Liver (tissue), 8 donors: ENCODE measurements at regions not wholly inside any gene's neighbourhood (a gene's known extent, or its start where the extent isn't known, plus 50 kb on each side); places are given as distances from the start of the nearest gene placed in this dataset.

Source experiments
- DNase-seq: peaks from one replicate; pipeline ENCODE4 v3.0.0-alpha.2; 2017; ENCODE audit warnings: low spot score
- H3K27ac ChIP-seq, 2 donors: one replicate each; pipeline ENCODE4 v1.7.0; 2013; ENCODE audit warnings: inconsistent platforms in 2 of 2, low read length in 2 of 2, control low read depth in 1 of 2, low read depth in 1 of 2, mild to moderate bottlenecking in 1 of 2
- H3K27me3 ChIP-seq, 4 donors: one replicate each; pipeline versions ENCODE4 v1.6.1 to v1.7.0; 2013; ENCODE audit warnings: low read length in 3 of 4, inconsistent platforms in 1 of 4, mild to moderate bottlenecking in 1 of 4, moderate library complexity in 1 of 4; ENCODE audit not compliant: control insufficient read depth in 4 of 4, insufficient read depth in 4 of 4
- H3K36me3 ChIP-seq, 4 donors: one replicate each; pipeline versions ENCODE4 v1.6.1 to v1.7.0; 2013; ENCODE audit warnings: low read length in 3 of 4, mild to moderate bottlenecking in 3 of 4, low read depth in 1 of 4, moderate library complexity in 1 of 4; ENCODE audit not compliant: control insufficient read depth in 4 of 4, insufficient read depth in 3 of 4
- H3K4me1 ChIP-seq, 4 donors: one replicate each; pipeline versions ENCODE4 v1.6.1 to v1.7.0; 2013; ENCODE audit warnings: low read length in 3 of 4, mild to moderate bottlenecking in 3 of 4, moderate library complexity in 1 of 4; ENCODE audit not compliant: control insufficient read depth in 4 of 4, insufficient read depth in 4 of 4
- H3K4me3 ChIP-seq, 3 donors: one replicate each; pipeline versions ENCODE4 v1.6.1 to v1.7.0; 2013; ENCODE audit warnings: low read length in 3 of 3, control low read depth in 1 of 3, low read depth in 1 of 3, mild to moderate bottlenecking in 1 of 3
- H3K9ac ChIP-seq, 2 donors: one replicate each; pipeline ENCODE4 v1.7.0; 2013; ENCODE audit warnings: low read length in 2 of 2, mild to moderate bottlenecking in 2 of 2, moderate library complexity in 2 of 2, control low read depth in 1 of 2, low read depth in 1 of 2
- H3K9me3 ChIP-seq, 4 donors: one replicate each; pipeline versions ENCODE4 v1.6.1 to v1.7.0; 2013; ENCODE audit warnings: low read length in 3 of 4; ENCODE audit not compliant: control insufficient read depth in 4 of 4
- ATF3 ChIP-seq: IDR thresholded peaks from 2 replicates; pipeline ENCODE4 v1.6.1; 2016; ENCODE audit warnings: antibody characterized with exemption
- CTCF ChIP-seq: fragments of 150-350 bp; IDR thresholded peaks from 2 replicates; pipeline ENCODE4 v1.5.1; 2017; ENCODE audit warnings: improper control_type of control experiment, low read depth, low read length; ENCODE audit not compliant: missing input control
- EGR1 ChIP-seq, 2 donors: IDR thresholded peaks; 2 replicates each; pipeline ENCODE4 v1.6.1; 2016 to 2018; ENCODE audit warnings: antibody characterized with exemption in 2 of 2, low read depth in 2 of 2
- FOXA1 ChIP-seq: IDR thresholded peaks from 2 replicates; pipeline ENCODE4 v1.6.1; 2016; ENCODE audit warnings: antibody characterized with exemption
- FOXA2 ChIP-seq: IDR thresholded peaks from 2 replicates; pipeline ENCODE4 v1.6.1; 2016; ENCODE audit warnings: antibody characterized with exemption
- GABPA ChIP-seq, 2 donors: IDR thresholded peaks in 1 of 2; conservative IDR thresholded peaks in 1 of 2; 2 replicates each; pipeline ENCODE4 v1.6.1; 2016; ENCODE audit warnings: antibody characterized with exemption in 2 of 2, mild to moderate bottlenecking in 1 of 2, moderate library complexity in 1 of 2
- HNF4A ChIP-seq, 2 donors: conservative IDR thresholded peaks; 2 replicates each; pipeline ENCODE4 v1.6.1; 2016; ENCODE audit warnings: antibody characterized with exemption in 2 of 2, mild to moderate bottlenecking in 2 of 2
- HNF4G ChIP-seq: IDR thresholded peaks from 2 replicates; pipeline ENCODE4 v1.6.1; 2016; ENCODE audit warnings: antibody characterized with exemption
- JUND ChIP-seq, 2 donors: IDR thresholded peaks; 2 replicates each; pipeline ENCODE4 v1.6.1; 2016; ENCODE audit warnings: antibody characterized with exemption in 2 of 2
- MAX ChIP-seq: IDR thresholded peaks from 2 replicates; pipeline ENCODE4 v1.6.1; 2016; ENCODE audit warnings: antibody characterized with exemption
- NR2F2 ChIP-seq: IDR thresholded peaks from 2 replicates; pipeline ENCODE4 v1.6.1; 2016; ENCODE audit warnings: antibody characterized with exemption
- RAD21 ChIP-seq, 2 donors: IDR thresholded peaks; 2 replicates each; pipeline ENCODE4 v1.6.1; 2016; ENCODE audit warnings: antibody characterized with exemption in 2 of 2, mild to moderate bottlenecking in 2 of 2
- REST ChIP-seq: IDR thresholded peaks from 2 replicates; pipeline ENCODE4 v1.6.1; 2016; ENCODE audit warnings: antibody characterized with exemption, mild to moderate bottlenecking
- RXRA ChIP-seq, 2 donors: IDR thresholded peaks; 2 replicates each; pipeline ENCODE4 v1.6.1; 2017 to 2018; ENCODE audit warnings: antibody characterized with exemption in 2 of 2, mild to moderate bottlenecking in 1 of 2
- SP1 ChIP-seq: IDR thresholded peaks from 2 replicates; pipeline ENCODE4 v1.6.1; 2018; ENCODE audit warnings: antibody characterized with exemption, mild to moderate bottlenecking
- TAF1 ChIP-seq: conservative IDR thresholded peaks from 2 replicates; pipeline ENCODE4 v1.6.1; 2016; ENCODE audit warnings: antibody characterized with exemption, mild to moderate bottlenecking
- YY1 ChIP-seq: IDR thresholded peaks from 2 replicates; pipeline ENCODE4 v1.6.1; 2016; ENCODE audit warnings: antibody characterized with exemption, mild to moderate bottlenecking
- ZBTB33 ChIP-seq: IDR thresholded peaks from 2 replicates; pipeline ENCODE4 v1.6.1; 2016; ENCODE audit warnings: antibody characterized with exemption
- WGBS: extraction: QIAGEN DNeasy Blood & Tissue Kit; methylation state at CpG from one replicate; pipeline ENCODE4 v1.1.7; 2013; 5-methylcytosine and 5-hydroxymethylcytosine counted together
- donor health status: healthy.
- donor health status: healthy.
- donor health status: healthy.
- donor health status: healthy.
- donor health status: healthy.

GRCh38 chr6:3631877-3632276 lies 119.6 kb downstream of the PXDC1 start (continued):
- TF ChIP-seq CTCF (no peak), GABPA (IDR thresholded peaks at IDR 0.05 in 1 of 2, conservative IDR thresholded peaks at IDR 0.05 in 1 of 2) (no peak), MAX (no peak), YY1 (no peak)

GRCh38 chr6:3631186-3631585 lies 120.3 kb downstream of the PXDC1 start:
- Histone ChIP-seq H3K4me3 (no peak overlapping the region), H3K9ac (no peak overlapping the region), H3K4me1 (peaks cover 0 to 4% (median 1%) of the 10 kb centered on the region in 4 donors), H3K36me3 (no peaks in the 10 kb centered on the region), H3K27me3 (peaks cover 0 to 3% (median 0%) of the 10 kb centered on the region in 4 donors), H3K27ac (no peak overlapping the region), H3K9me3 (no peaks in the 10 kb centered on the region)
- TF ChIP-seq JUND (IDR thresholded peaks at IDR 0.05) (no peak), HNF4A (conservative IDR thresholded peaks at IDR 0.05) (no peak), FOXA2 (no peak), HNF4G (no peak), CTCF (no peak), SP1 (no peak), FOXA1 (no peak), ATF3 (no peak), EGR1 (IDR thresholded peaks at IDR 0.05; ENCODE audit: low read depth in 2 of 2) (no peak), REST (no peak), YY1 (no peak), RAD21 (IDR thresholded peaks at IDR 0.05) (no peak), MAX (no peak), RXRA (IDR thresholded peaks at IDR 0.05) (no peak), GABPA (IDR thresholded peaks at IDR 0.05 in 1 of 2, conservative IDR thresholded peaks at IDR 0.05 in 1 of 2) (no peak), TAF1 (no peak), NR2F2 (no peak), ZBTB33 (no peak)
- DNase-seq: no peak
- WGBS: 98% methylated on average over 3 of the region's 3 CpGs
